Glutamatergic neuron (in vitro differentiated cells): ENCODE measurements at regions not wholly inside any gene's neighbourhood (a gene's known extent, or its start where the extent isn't known, plus 50 kb on each side); places are given as distances from the start of the nearest gene placed in this dataset.
"Not testable (repeated sequence)": the region's sequence is repeated elsewhere in the genome, so short reads cannot be mapped to it uniquely, and the experiment has no call there.

ENCODE experiments used
- DNase-seq: peaks from one replicate; pipeline ENCODE4 v3.0.0; 2022
- H3K27ac Mint-ChIP-seq: one replicate; pipeline ENCODE4 v1.8.0; 2020; ENCODE audit warnings: mild to moderate bottlenecking, mixed read lengths, inconsistent platforms; ENCODE audit not compliant: unreplicated experiment
- H3K27me3 Mint-ChIP-seq: one replicate; pipeline ENCODE4 v1.8.0; 2020; ENCODE audit warnings: mild to moderate bottlenecking, moderate library complexity, mixed read lengths, inconsistent platforms; ENCODE audit not compliant: unreplicated experiment
- H3K36me3 Mint-ChIP-seq: one replicate; pipeline ENCODE4 v1.8.0; 2020; ENCODE audit warnings: mild to moderate bottlenecking, mixed read lengths, inconsistent platforms; ENCODE audit not compliant: unreplicated experiment
- H3K4me1 Mint-ChIP-seq: one replicate; pipeline ENCODE4 v1.8.0; 2020; ENCODE audit warnings: mild to moderate bottlenecking, low read depth, mixed read lengths, inconsistent platforms; ENCODE audit not compliant: unreplicated experiment
- H3K4me3 Mint-ChIP-seq: one replicate; pipeline ENCODE4 v1.8.0; 2020; ENCODE audit warnings: mild to moderate bottlenecking, mixed read lengths, inconsistent platforms; ENCODE audit not compliant: unreplicated experiment
- H3K9me3 Mint-ChIP-seq: one replicate; pipeline ENCODE4 v1.8.0; 2020; ENCODE audit warnings: mild to moderate bottlenecking, moderate library complexity, mixed read lengths, inconsistent platforms; ENCODE audit not compliant: unreplicated experiment
- CTCF ChIP-seq: fragments of 200-600 bp; sonication (generic); IDR thresholded peaks from one replicate; pipeline ENCODE4 v1.5.0; 2021; ENCODE audit not compliant: partially characterized antibody, unreplicated experiment

GRCh38 chr2:195238826-195239225, 418.2 kb upstream of the SLC39A10 start:
- H3K27ac Mint-ChIP-seq: no peak overlapping the region
- no peaks in the 10 kb centered on the region for H3K9me3 Mint-ChIP-seq
- no peak for DNase-seq
- H3K4me1 Mint-ChIP-seq: peaks cover 13% of the 10 kb centered on the region
- no peak for TF ChIP-seq CTCF
- no peaks in the 10 kb centered on the region for H3K27me3 Mint-ChIP-seq
- H3K4me3 Mint-ChIP-seq: no peak overlapping the region
- no peaks in the 10 kb centered on the region for H3K36me3 Mint-ChIP-seq

DNA sequence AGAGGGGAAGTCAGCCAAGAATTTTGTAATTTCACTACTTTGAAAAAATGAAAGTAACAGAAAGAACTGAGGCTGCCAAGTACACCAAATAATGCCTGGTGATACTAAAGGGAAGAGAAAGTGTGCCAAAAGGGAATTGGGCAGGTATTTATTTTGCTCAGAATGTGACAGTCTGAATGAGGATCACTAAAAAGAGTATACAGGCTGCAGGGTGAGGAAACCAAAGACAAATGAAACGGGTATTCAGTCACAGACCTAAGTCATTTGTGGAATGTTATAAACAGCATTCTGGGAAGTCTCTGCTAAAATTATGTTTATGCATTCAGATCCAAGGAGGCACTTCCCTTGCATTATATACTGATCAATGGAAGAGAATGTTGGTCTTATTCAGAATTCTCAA, 418.6 kb upstream of the SLC39A10 start:
- no peak overlapping the region for H3K27ac Mint-ChIP-seq
- H3K36me3 Mint-ChIP-seq: no peaks in the 10 kb centered on the region
- no peak for TF ChIP-seq CTCF
- no peak overlapping the region for H3K4me3 Mint-ChIP-seq
- H3K4me1 Mint-ChIP-seq: peaks cover 13% of the 10 kb centered on the region
- no peaks in the 10 kb centered on the region for H3K27me3 Mint-ChIP-seq
- H3K9me3 Mint-ChIP-seq: no peaks in the 10 kb centered on the region
- DNase-seq: no peak

DNA sequence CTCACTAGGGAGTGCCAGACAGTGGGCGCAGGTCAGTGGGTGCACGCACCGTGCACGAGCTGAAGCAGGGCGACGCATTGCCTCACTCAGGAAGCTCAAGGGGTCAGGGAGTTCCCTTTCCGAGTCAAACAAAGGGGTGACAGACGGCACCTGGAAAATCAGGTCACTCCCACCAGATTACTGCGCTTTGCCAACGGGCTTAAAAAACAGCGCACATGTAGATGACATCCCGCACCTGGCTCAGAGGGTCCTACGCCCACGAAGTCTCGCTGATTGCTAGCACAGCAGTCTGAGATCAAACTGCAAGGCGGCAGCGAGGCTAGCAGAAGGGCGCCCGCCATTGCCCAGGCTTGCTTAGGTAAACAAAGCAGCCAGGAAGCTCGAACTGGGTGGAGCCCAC, 428.5 kb upstream of the SLC39A10 start:
- H3K9me3 Mint-ChIP-seq, H3K4me1 Mint-ChIP-seq, H3K4me3 Mint-ChIP-seq: not testable (repeated sequence)

GRCh38 chr2:195214072-195214471, 443.0 kb upstream of the SLC39A10 start:
- H3K4me3 Mint-ChIP-seq: no peak overlapping the region
- DNase-seq: no peak
- H3K27me3 Mint-ChIP-seq: no peaks in the 10 kb centered on the region
- TF ChIP-seq CTCF: no peak
- H3K36me3 Mint-ChIP-seq: no peaks in the 10 kb centered on the region
- no peaks in the 10 kb centered on the region for H3K9me3 Mint-ChIP-seq
- H3K4me1 Mint-ChIP-seq: peaks cover 12% of the 10 kb centered on the region
- no peak overlapping the region for H3K27ac Mint-ChIP-seq

More for the DNA sequence above, 428.5 kb upstream of the SLC39A10 start:
- not testable (repeated sequence) for H3K27me3 Mint-ChIP-seq, H3K36me3 Mint-ChIP-seq, DNase-seq, H3K27ac Mint-ChIP-seq

DNA sequence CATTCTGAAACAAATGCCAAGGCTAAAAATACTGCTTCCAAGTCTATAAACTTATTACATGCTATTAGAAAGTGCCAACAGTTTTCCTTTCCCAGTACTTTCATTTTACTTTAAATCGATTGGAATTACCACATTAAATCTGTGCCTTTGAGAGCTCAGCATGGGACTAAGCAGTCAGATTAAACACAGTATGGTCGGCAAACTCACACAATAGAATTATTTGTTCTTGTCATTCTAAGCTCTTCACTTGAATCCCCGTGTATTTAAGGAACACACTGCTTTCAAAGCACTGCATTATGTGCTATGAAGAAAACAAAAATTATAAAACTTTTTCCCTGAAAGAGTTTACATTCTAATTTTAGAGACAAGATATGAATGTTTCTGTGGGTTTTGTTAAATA, 444.4 kb upstream of the SLC39A10 start:
- Mint-ChIP-seq H3K4me1 (peaks cover 12% of the 10 kb centered on the region), H3K9me3 (no peaks in the 10 kb centered on the region), H3K27me3 (no peaks in the 10 kb centered on the region), H3K27ac (no peak overlapping the region), H3K36me3 (no peaks in the 10 kb centered on the region), H3K4me3 (no peak overlapping the region)
- no peak for TF ChIP-seq CTCF
- no peak for DNase-seq

DNA sequence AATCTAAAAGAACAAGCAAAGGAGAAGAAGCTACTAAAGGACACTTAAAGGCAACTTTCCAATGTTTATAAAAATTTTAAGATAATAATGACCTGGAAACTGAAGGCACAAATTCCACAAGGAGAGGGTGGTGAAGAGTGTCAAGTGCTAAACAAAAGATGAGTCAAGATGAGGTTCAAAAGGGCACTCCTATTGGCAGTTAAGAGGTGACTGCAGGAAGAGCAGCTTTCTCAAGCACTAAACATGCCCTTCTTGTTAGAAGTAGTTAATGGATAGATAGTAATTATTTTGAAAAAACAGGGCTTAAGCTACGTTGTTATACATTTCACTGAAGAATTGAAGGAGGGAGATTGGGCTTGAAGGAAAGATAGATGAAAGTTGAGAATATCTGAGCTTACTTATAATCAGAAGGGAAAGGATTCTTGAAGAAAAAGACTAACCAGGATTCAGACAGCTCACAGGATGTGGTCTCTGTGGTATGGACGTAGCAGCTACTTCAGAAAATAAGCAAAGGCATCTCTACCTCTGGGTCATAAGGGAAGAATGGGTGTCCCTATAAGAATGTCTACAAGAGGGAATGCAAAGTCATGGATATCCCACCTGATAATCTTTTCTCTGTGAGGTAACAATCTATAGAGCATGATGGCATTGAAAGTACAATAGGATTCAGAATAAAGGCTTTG, 454.7 kb upstream of the SLC39A10 start:
- Mint-ChIP-seq H3K27me3 (no peaks in the 10 kb centered on the region), H3K4me3 (no peak overlapping the region), H3K27ac (no peak overlapping the region), H3K9me3 (no peaks in the 10 kb centered on the region), H3K4me1 (no peaks in the 10 kb centered on the region), H3K36me3 (no peaks in the 10 kb centered on the region)
- TF ChIP-seq CTCF: no peak
- no peak for DNase-seq
